ENCODE measurements at regions not wholly inside any gene's neighbourhood (a gene's known extent, or its start where the extent isn't known, plus 50 kb on each side); places are given as distances from the start of the nearest gene placed in this dataset.
"Not testable (repeated sequence)": the region's sequence is repeated elsewhere in the genome, so short reads cannot be mapped to it uniquely, and the experiment has no call there.

DNA sequence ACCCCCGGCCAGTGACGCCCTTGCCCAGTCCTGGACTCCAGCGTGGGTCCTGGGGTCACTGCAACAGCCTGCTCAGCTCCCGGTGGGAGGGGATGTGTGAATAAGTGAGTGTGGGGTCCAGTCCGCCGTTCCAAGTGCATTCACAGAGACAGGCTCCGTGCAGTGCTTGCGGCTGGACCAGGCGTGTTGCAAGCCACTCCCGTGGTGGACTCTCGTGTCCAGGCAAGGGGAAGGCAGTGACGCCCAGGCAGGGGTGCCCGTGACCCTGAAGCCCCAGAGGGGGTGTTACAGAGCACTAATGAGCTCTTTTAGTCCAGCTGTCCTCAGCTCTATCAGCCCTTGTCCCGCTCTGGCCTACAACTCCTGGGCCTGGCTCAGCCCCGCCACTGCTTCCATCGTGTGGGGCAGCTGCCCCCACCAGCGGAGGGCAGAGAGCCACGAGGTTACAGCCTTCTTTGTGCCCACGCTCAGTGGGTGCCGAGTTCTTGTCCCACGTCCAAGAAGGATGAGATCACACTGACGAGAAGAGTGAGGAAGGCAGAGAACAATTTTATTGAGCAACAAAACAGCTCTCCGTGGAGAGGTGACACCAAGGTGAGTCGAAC lies 1807.5 kb downstream of the LRRC4C start:
- Histone ChIP-seq H3K27me3 (no peaks in the 10 kb centered on the region), H3K4me3 (replicated peaks in 1 of 3) (no peak overlapping the region), H3K9me3 (no peaks in the 10 kb centered on the region), H3K4me1 (peaks cover 0 to under 1% of the 10 kb centered on the region in 2 donors), H3K27ac (no peak overlapping the region), H3K36me3 (no peaks in the 10 kb centered on the region)
- DNase-seq = no peak
- WGBS, 2 donors = 87 to 88% methylated on average over 22 to 23 of the region's 24 CpGs
- TF ChIP-seq, protein P1, sequence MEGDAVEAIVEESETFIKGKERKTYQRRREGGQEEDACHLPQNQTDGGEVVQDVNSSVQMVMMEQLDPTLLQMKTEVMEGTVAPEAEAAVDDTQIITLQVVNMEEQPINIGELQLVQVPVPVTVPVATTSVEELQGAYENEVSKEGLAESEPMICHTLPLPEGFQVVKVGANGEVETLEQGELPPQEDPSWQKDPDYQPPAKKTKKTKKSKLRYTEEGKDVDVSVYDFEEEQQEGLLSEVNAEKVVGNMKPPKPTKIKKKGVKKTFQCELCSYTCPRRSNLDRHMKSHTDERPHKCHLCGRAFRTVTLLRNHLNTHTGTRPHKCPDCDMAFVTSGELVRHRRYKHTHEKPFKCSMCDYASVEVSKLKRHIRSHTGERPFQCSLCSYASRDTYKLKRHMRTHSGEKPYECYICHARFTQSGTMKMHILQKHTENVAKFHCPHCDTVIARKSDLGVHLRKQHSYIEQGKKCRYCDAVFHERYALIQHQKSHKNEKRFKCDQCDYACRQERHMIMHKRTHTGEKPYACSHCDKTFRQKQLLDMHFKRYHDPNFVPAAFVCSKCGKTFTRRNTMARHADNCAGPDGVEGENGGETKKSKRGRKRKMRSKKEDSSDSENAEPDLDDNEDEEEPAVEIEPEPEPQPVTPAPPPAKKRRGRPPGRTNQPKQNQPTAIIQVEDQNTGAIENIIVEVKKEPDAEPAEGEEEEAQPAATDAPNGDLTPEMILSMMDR (IDR thresholded peaks at IDR 0.05) = no peak
- no peak for TF ChIP-seq POLR2A (IDR thresholded peaks at IDR 0.05)
- intact Hi-C loops (cut with DNase I) = no loop called here

DNA sequence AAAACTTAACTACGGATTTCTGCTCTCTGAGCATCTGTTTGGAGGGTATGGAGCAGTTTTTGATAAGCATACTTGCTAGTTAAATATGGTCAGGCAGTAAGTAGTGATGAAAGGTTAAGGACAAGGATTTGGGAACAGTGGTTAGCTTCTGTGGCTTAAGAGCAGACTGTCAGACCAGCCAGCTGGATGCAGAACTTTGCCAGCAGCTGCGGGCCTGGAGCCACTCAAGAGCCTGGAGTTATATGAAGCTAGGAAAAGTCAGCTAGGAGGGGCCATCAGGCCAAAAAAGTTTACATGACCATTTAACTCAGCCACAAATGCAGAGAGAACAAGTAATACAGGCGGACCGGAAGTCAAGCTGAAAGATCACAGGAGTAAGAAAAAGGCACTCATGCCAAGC lies 1817.7 kb downstream of the LRRC4C start:
- Histone ChIP-seq H3K27ac (no peak overlapping the region), H3K4me1 (peaks cover 0 to 3% of the 10 kb centered on the region in 2 donors), H3K4me3 (replicated peaks in 1 of 3) (no peak overlapping the region), H3K27me3 (no peaks in the 10 kb centered on the region), H3K36me3 (no peaks in the 10 kb centered on the region), H3K9me3 (no peaks in the 10 kb centered on the region)
- intact Hi-C loops (cut with DNase I) = no loop called here
- DNase-seq = no peak
- TF ChIP-seq, protein P1 (IDR thresholded peaks at IDR 0.05) = no peak
- no peak for TF ChIP-seq POLR2A (IDR thresholded peaks at IDR 0.05)
- 57 to 70% methylated on average over 4 of the region's 4 CpGs for WGBS, 2 donors

GRCh38 chr11:39630365-39630764 lies 1829.1 kb downstream of the LRRC4C start:
- TF ChIP-seq POLR2A (IDR thresholded peaks at IDR 0.05) = no peak
- TF ChIP-seq, protein P1 (IDR thresholded peaks at IDR 0.05) = no peak
- no peaks in the 10 kb centered on the region for H3K9me3 ChIP-seq
- DNase-seq = no peak
- H3K4me3 ChIP-seq (replicated peaks in 1 of 3) = no peak overlapping the region
- H3K4me1 ChIP-seq = peaks cover 4 to 8% of the 10 kb centered on the region in 2 donors
- WGBS, 2 donors = 62 to 66% methylated on average over 2 of the region's 2 CpGs
- intact Hi-C loops (cut with DNase I) = no loop called here
- H3K36me3 ChIP-seq = no peaks in the 10 kb centered on the region
- H3K27ac ChIP-seq = no peak overlapping the region
- no peaks in the 10 kb centered on the region for H3K27me3 ChIP-seq

DNA sequence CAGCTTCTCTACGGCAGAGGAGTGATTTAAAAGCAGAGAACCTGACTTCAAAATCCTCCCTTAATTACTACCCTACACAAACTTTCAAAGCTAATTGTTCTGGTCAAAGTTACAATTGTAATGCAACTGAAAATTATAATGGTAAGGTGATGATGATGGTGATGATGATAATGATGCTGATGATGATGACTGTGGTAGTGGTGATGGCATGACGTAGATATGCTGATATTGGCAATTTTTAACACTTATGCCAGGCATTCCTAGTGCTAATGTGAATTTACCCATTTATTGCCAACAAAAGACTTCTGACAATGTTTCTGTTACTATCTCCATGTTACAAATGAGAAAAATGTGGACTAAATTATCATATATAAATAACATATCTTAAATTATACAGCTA lies 1831.1 kb downstream of the LRRC4C start:
- H3K27me3 ChIP-seq = no peaks in the 10 kb centered on the region
- TF ChIP-seq, protein P1 (IDR thresholded peaks at IDR 0.05) = no peak
- TF ChIP-seq POLR2A (IDR thresholded peaks at IDR 0.05) = no peak
- H3K4me3 ChIP-seq (replicated peaks in 1 of 3) = no peak overlapping the region
- intact Hi-C loops (cut with DNase I) = no loop called here
- WGBS, 2 donors = 95 to 96% methylated on average over 2 of the region's 2 CpGs
- peaks cover 4 to 8% of the 10 kb centered on the region in 2 donors for H3K4me1 ChIP-seq
- no peaks in the 10 kb centered on the region for H3K36me3 ChIP-seq
- H3K9me3 ChIP-seq = no peaks in the 10 kb centered on the region
- DNase-seq = no peak
- H3K27ac ChIP-seq = no peak overlapping the region

DNA sequence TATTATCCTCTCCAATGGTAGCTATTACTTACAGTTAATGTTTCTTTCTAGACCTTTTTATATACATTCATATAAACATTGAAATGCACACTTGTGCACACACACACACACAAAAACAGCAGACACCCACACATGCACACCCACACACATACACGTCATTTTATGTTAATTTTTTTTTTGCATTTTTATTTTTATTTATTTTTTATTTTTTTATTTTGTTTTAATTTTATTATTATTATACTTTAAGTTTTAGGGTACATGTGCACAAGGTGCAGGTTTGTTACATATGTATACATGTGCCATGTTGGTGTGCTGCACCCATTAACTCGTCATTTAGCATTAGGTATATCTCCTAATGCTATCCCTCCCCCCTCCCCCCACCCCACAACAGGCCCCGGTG lies 1839.1 kb downstream of the LRRC4C start:
- H3K4me3 ChIP-seq (replicated peaks in 1 of 3); H3K27me3 ChIP-seq; DNase-seq; H3K9me3 ChIP-seq; H3K27ac ChIP-seq; H3K4me1 ChIP-seq; H3K36me3 ChIP-seq; intact Hi-C loops (cut with DNase I): not testable (repeated sequence)
- whole genome bisulfite sequencing, 2 donors = 88 to 94% methylated on average over 3 of the region's 3 CpGs

Measured in thyroid gland (tissue), 4 donors.